H1 (cell line): ENCODE measurements at regions not wholly inside any gene's neighbourhood (a gene's known extent, or its start where the extent isn't known, plus 50 kb on each side); places are given as distances from the start of the nearest gene placed in this dataset.

Experiments used
- CTCF ChIA-PET: fragments of 300-600 bp; sonication (Branson Sonifier 250); formaldehyde crosslinking; loops from one replicate; lab custom pipeline; 2021; ENCODE audit not compliant: partially characterized antibody; lab: Charles Lee
- POLR2A ChIA-PET: fragments of 300-600 bp; sonication (Branson Sonifier 250); formaldehyde crosslinking; loops from one replicate; lab custom pipeline; 2021; ENCODE audit warnings: inconsistent platforms; ENCODE audit not compliant: partially characterized antibody; lab: Charles Lee
- DNase-seq, 2 experiments: peaks; one replicate each; pipeline versions ENCODE4 v3.0.0 to v3.0.0-alpha.2; 2010 to 2022; ENCODE audit warnings: low spot score in 2 of 2, low read depth in 1 of 2, mixed read lengths in 1 of 2
- FAIRE-seq: peaks from 2 replicates; lab custom pipeline; 2011; peaks lifted over from hg19 to GRCh38; lab: Jason Lieb, UNC
- H2AFZ ChIP-seq: 2 replicates; pipeline ENCODE4 v1.8.1; 2012; ENCODE audit warnings: low read length, inconsistent platforms
- H2AK5ac ChIP-seq: 2 replicates; pipeline ENCODE4 v1.6.1; 2013; ENCODE audit warnings: low read depth, low read length
- H2BK120ac ChIP-seq: replicated peaks from 2 replicates; pipeline ENCODE3; 2013; ENCODE audit warnings: low read depth, low read length, inconsistent platforms
- H2BK12ac ChIP-seq: 2 replicates; pipeline ENCODE4 v1.6.1; 2013; ENCODE audit warnings: low read depth, low read length
- H2BK15ac ChIP-seq: 2 replicates; pipeline ENCODE4 v1.6.1; 2013; ENCODE audit warnings: low read length
- H2BK20ac ChIP-seq: 2 replicates; pipeline ENCODE4 v1.6.1; 2013; ENCODE audit warnings: low read length
- H2BK5ac ChIP-seq: 2 replicates; pipeline ENCODE4 v1.6.1; 2013; ENCODE audit warnings: low read depth, low read length
- H3K14ac ChIP-seq: 2 replicates; pipeline ENCODE4 v1.6.1; 2013; ENCODE audit warnings: inconsistent platforms; ENCODE audit not compliant: insufficient read length
- H3K18ac ChIP-seq: 2 replicates; pipeline ENCODE4 v1.6.1; 2013; ENCODE audit warnings: low read length; ENCODE audit errors: extremely low read depth
- H3K23ac ChIP-seq: 2 replicates; pipeline ENCODE4 v1.6.1; 2013; ENCODE audit warnings: inconsistent platforms; ENCODE audit not compliant: insufficient read length
- H3K23me2 ChIP-seq: 2 replicates; pipeline ENCODE4 v1.6.1; 2013; ENCODE audit warnings: low read depth, low read length
- H3K27ac ChIP-seq: 2 replicates; pipeline ENCODE4 v1.6.1; 2011; ENCODE audit warnings: low read depth, low read length, inconsistent platforms
- H3K27me3 ChIP-seq, 4 experiments: replicated peaks in 1 of 4; 1 replicate in 1 of 4; 2 replicates in 3 of 4; pipeline versions ENCODE4 v1.6.1 to v1.8.1; 2011 to 2013; ENCODE audit warnings: low read length in 3 of 4, mild to moderate bottlenecking in 3 of 4, inconsistent platforms in 2 of 4, mixed read lengths in 2 of 4, moderate library complexity in 1 of 4; ENCODE audit not compliant: control insufficient read depth in 3 of 4, insufficient read depth in 3 of 4; ENCODE audit errors: extremely low read depth in 1 of 4
- H3K36me3 ChIP-seq, 4 experiments: 2 replicates each; pipeline versions ENCODE4 v1.6.1 to v1.8.1; 2011 to 2013; ENCODE audit warnings: mild to moderate bottlenecking in 4 of 4, low read length in 3 of 4, moderate library complexity in 2 of 4, control low read depth in 1 of 4, inconsistent platforms in 1 of 4; ENCODE audit not compliant: insufficient read depth in 4 of 4, control insufficient read depth in 2 of 4
- H3K4ac ChIP-seq: replicated peaks from 2 replicates; pipeline ENCODE3; 2013; ENCODE audit warnings: low read length, low read depth, mixed read lengths, inconsistent platforms; ENCODE audit not compliant: insufficient read length
- H3K4me1 ChIP-seq, 4 experiments: replicated peaks in 1 of 4; 1 replicate in 1 of 4; 2 replicates in 3 of 4; pipeline versions ENCODE4 v1.6.1 to v1.8.1; 2011 to 2013; ENCODE audit warnings: low read length in 3 of 4, inconsistent platforms in 2 of 4, mixed read lengths in 1 of 4; ENCODE audit not compliant: insufficient read depth in 4 of 4, control insufficient read depth in 3 of 4
- H3K4me2 ChIP-seq, 2 experiments: 2 replicates each; pipeline versions ENCODE4 v1.6.1 to v1.8.1; 2011 to 2013; ENCODE audit warnings: low read depth in 2 of 2, low read length in 2 of 2, control low read depth in 1 of 2, inconsistent platforms in 1 of 2, mild to moderate bottlenecking in 1 of 2; ENCODE audit not compliant: insufficient read depth in 1 of 2
- H3K4me3 ChIP-seq, 4 experiments: fragments of 200-600, 300-600 bp in 1 of 4; sonication (generic), shearing (Covaris generic), sonication (Bioruptor Twin) in 1 of 4; 2 replicates each; pipeline versions ENCODE4 v1.5.1 to v1.8.1; 2011 to 2016; ENCODE audit warnings: low read length in 4 of 4, low read depth in 3 of 4, control low read depth in 2 of 4, inconsistent platforms in 2 of 4, mild to moderate bottlenecking in 2 of 4, mixed read lengths in 1 of 4, moderate library complexity in 1 of 4; ENCODE audit not compliant: insufficient read depth in 2 of 4; ENCODE audit errors: extremely low read depth in 1 of 4
- H3K56ac ChIP-seq: replicated peaks from 2 replicates; pipeline ENCODE3; 2013; ENCODE audit warnings: low read depth, mild to moderate bottlenecking, mixed read lengths, low read length, inconsistent platforms; ENCODE audit not compliant: insufficient read length
- H3K79me1 ChIP-seq: 2 replicates; pipeline ENCODE4 v1.6.1; 2013; ENCODE audit warnings: low read depth, low read length, control low read depth
- H3K79me2 ChIP-seq, 2 experiments: 2 replicates each; pipeline versions ENCODE4 v1.6.1 to v1.8.1; 2012 to 2013; ENCODE audit warnings: low read length in 2 of 2, mild to moderate bottlenecking in 2 of 2, inconsistent platforms in 1 of 2; ENCODE audit not compliant: insufficient read depth in 2 of 2, control insufficient read depth in 1 of 2
- H3K9ac ChIP-seq, 4 experiments: replicated peaks in 1 of 4; 1 replicate in 1 of 4; 2 replicates in 3 of 4; pipeline versions ENCODE4 v1.6.1 to v1.8.1; 2011 to 2013; ENCODE audit warnings: low read depth in 3 of 4, low read length in 3 of 4, control low read depth in 2 of 4, mild to moderate bottlenecking in 2 of 4, moderate library complexity in 2 of 4, inconsistent platforms in 1 of 4; ENCODE audit errors: extremely low read depth in 1 of 4
- H3K9me3 ChIP-seq, 2 experiments: 2 replicates each; pipeline versions ENCODE4 v1.6.1 to v1.8.1; 2012 to 2013; ENCODE audit warnings: mild to moderate bottlenecking in 2 of 2, moderate library complexity in 2 of 2, control low read depth in 1 of 2, inconsistent platforms in 1 of 2, low read depth in 1 of 2, low read length in 1 of 2, mixed read lengths in 1 of 2; ENCODE audit not compliant: insufficient read depth in 2 of 2
- H4K20me1 ChIP-seq, 2 experiments: replicated peaks in 1 of 2; 2 replicates each; pipeline versions ENCODE3 to v1.8.1; 2011 to 2013; ENCODE audit warnings: inconsistent platforms in 2 of 2, low read length in 2 of 2, mild to moderate bottlenecking in 1 of 2; ENCODE audit not compliant: insufficient read depth in 2 of 2, control insufficient read depth in 1 of 2
- H4K5ac ChIP-seq: 2 replicates; pipeline ENCODE4 v1.6.1; 2013; ENCODE audit warnings: low read length, low read depth, mixed read lengths, inconsistent platforms; ENCODE audit not compliant: insufficient read length
- H4K8ac ChIP-seq: 2 replicates; pipeline ENCODE4 v1.8.0; 2013; ENCODE audit warnings: mild to moderate bottlenecking, moderate library complexity, low read length, inconsistent platforms; ENCODE audit not compliant: insufficient read depth; ENCODE audit errors: extremely low read depth
- H4K91ac ChIP-seq: replicated peaks from 2 replicates; pipeline ENCODE3; 2013; ENCODE audit warnings: low read length, mixed read lengths, inconsistent platforms; ENCODE audit not compliant: insufficient read length
- ASH2L ChIP-seq: fragments of 200-600, 300-600 bp; sonication (generic); IDR thresholded peaks from one replicate; pipeline ENCODE4 v1.7.1; 2017; ENCODE audit warnings: low read length
- CEBPB ChIP-seq: IDR thresholded peaks from 2 replicates; pipeline ENCODE4 v1.6.1; 2012; ENCODE audit warnings: low read depth, low read length
- CHD1 ChIP-seq: IDR thresholded peaks from 2 replicates; pipeline ENCODE4 v1.6.1; 2012; ENCODE audit warnings: low read depth, low read length, improper control_type of control experiment
- EGR1 ChIP-seq: IDR thresholded peaks from 2 replicates; pipeline ENCODE4 v1.6.1; 2011; ENCODE audit warnings: low read depth, low read length, borderline replicate concordance
- EZH2 ChIP-seq: fragments of 200-600 bp; sonication (generic); IDR thresholded peaks from 2 replicates; pipeline ENCODE4 v1.7.1; 2012; ENCODE audit warnings: low read depth, mild to moderate bottlenecking, moderate library complexity, low read length, inconsistent platforms; ENCODE audit not compliant: severe bottlenecking
- KDM1A ChIP-seq: fragments of 200-600, 300-600 bp; sonication (generic); IDR thresholded peaks from 2 replicates; pipeline ENCODE4 v1.7.1; 2016; ENCODE audit warnings: mild to moderate bottlenecking, low read length, borderline replicate concordance
- KDM4A ChIP-seq: IDR thresholded peaks from one replicate; pipeline ENCODE4 v1.7.1; 2012; ENCODE audit warnings: low read depth, mild to moderate bottlenecking, moderate library complexity, low read length, inconsistent platforms; ENCODE audit not compliant: severe bottlenecking
- POLR2A ChIP-seq, 2 experiments: IDR thresholded peaks; 1 replicate in 1 of 2; 2 replicates in 1 of 2; pipeline ENCODE4 v1.6.1; 2011; ENCODE audit warnings: low read depth in 2 of 2, low read length in 2 of 2, mild to moderate bottlenecking in 2 of 2; ENCODE audit errors: control extremely low read depth in 1 of 2
- RBBP5 ChIP-seq: IDR thresholded peaks from 2 replicates; pipeline ENCODE4 v1.7.1; 2012; ENCODE audit warnings: low read depth, mild to moderate bottlenecking, inconsistent platforms, low read length, moderate library complexity, borderline replicate concordance
- SIX5 ChIP-seq: IDR thresholded peaks from 2 replicates; pipeline ENCODE4 v1.6.1; 2011; ENCODE audit warnings: mild to moderate bottlenecking, low read depth, low read length
- SP4 ChIP-seq: IDR thresholded peaks from 2 replicates; pipeline ENCODE4 v1.6.1; 2012; ENCODE audit warnings: low read length, inconsistent platforms
- USF2 ChIP-seq: IDR thresholded peaks from 2 replicates; pipeline ENCODE4 v1.6.1; 2011; ENCODE audit warnings: low read length, improper control_type of control experiment
- WGBS, 2 experiments: shearing (Covaris generic) in 1 of 2; methylation state at CpG; one replicate each; pipeline versions ENCODE4 v1.1.6 to v1.1.7; 2013 to 2015; ENCODE audit warnings: low lambda C conversion rate in 2 of 2, mixed read lengths in 2 of 2, inconsistent platforms in 1 of 2, low coverage in 1 of 2, missing lambda C conversion rate in 1 of 2; ENCODE audit not compliant: insufficient replicate concordance in 2 of 2, insufficient coverage in 1 of 2, insufficient read length in 1 of 2; ENCODE audit errors: extremely low coverage in 1 of 2, missing lambda C conversion rate in 1 of 2; 5-methylcytosine and 5-hydroxymethylcytosine counted together
- TF ChIP-seq, protein P1 (sequence below), 3 experiments: IDR thresholded peaks; 1 replicate in 2 of 3; 2 replicates in 1 of 3; pipeline versions ENCODE4 v1.5.1 to v1.6.1; 2011; ENCODE audit warnings: low read length in 3 of 3, mild to moderate bottlenecking in 3 of 3, inconsistent platforms in 2 of 3, low read depth in 1 of 3, moderate library complexity in 1 of 3; ENCODE audit not compliant: insufficient read depth in 1 of 3; ENCODE audit errors: control extremely low read depth in 1 of 3

DNA sequence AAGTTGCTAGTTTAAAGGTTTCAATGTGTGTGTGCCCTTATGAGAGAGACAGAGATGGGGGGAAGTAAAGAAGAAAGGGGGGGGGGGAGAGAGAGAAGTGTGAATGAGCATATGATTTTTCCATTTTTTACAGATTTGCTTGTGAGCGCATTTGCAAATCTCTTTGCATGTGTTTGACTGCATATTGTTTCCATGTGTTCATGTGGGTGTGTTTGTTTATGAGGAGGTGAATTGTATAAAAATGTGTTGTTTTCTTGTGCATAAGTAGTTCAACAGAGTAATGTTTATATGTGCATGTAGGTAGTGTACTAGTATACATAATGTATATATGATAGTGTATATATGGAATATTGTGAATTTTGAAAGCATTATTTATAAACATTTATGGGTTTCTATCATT, 205.9 kb upstream of the SPAG17 start:
- no peak overlapping the region for H3K27ac ChIP-seq
- no peaks in the 10 kb centered on the region for H3K4me1 ChIP-seq
- no peak overlapping the region for H3K18ac ChIP-seq
- H4K91ac ChIP-seq = no peak overlapping the region
- no peak overlapping the region for H2BK15ac ChIP-seq
- no peak overlapping the region for H3K56ac ChIP-seq
- H2AFZ ChIP-seq = no peak overlapping the region
- H3K4me3 ChIP-seq = no peak overlapping the region
- DNase-seq (no peak), FAIRE-seq (no peak)
- H3K4ac ChIP-seq = no peak overlapping the region
- CTCF ChIA-PET = no interaction called here
- WGBS, 2 experiments = 90% methylated on average over 1 of the region's 1 CpG; no CpG with 5 or more reads in 1 of the 2 experiments
- no peak overlapping the region for H4K8ac ChIP-seq
- no peak overlapping the region for H2BK20ac ChIP-seq
- H3K23me2 ChIP-seq = no peaks in the 10 kb centered on the region
- no peaks in the 10 kb centered on the region for H3K79me1 ChIP-seq
- no peak overlapping the region for H3K14ac ChIP-seq
- no peak overlapping the region for H2AK5ac ChIP-seq
- no peaks in the 10 kb centered on the region for H3K27me3 ChIP-seq
- H4K5ac ChIP-seq = no peak overlapping the region
- no peak overlapping the region for H3K23ac ChIP-seq
- H3K36me3 ChIP-seq = no peaks in the 10 kb centered on the region
- no peaks in the 10 kb centered on the region for H3K79me2 ChIP-seq
- no peak overlapping the region for H2BK120ac ChIP-seq
- POLR2A ChIA-PET = no interaction called here
- H3K9ac ChIP-seq = no peak overlapping the region
- H3K4me2 ChIP-seq = no peak overlapping the region
- H2BK12ac ChIP-seq = no peak overlapping the region
- H2BK5ac ChIP-seq = no peak overlapping the region
- no peaks in the 10 kb centered on the region for H4K20me1 ChIP-seq
- H3K9me3 ChIP-seq = no peaks in the 10 kb centered on the region
- no peak for TF ChIP-seq SP4
- TF ChIP-seq CHD1 = no peak
- TF ChIP-seq EZH2 = no peak
- TF ChIP-seq KDM4A = no peak
- TF ChIP-seq KDM1A = no peak
- TF ChIP-seq RBBP5 = no peak
- no peak for TF ChIP-seq USF2
- no peak for TF ChIP-seq ASH2L
- TF ChIP-seq SIX5 = no peak
- TF ChIP-seq CEBPB = no peak
- no peak for TF ChIP-seq EGR1
- TF ChIP-seq POLR2A (IDR thresholded peaks at IDR 0.05; ENCODE audit: control extremely low read depth in 1 of 2, low read depth in 2 of 2, low read length in 2 of 2) = no peak
- TF ChIP-seq, protein P1, sequence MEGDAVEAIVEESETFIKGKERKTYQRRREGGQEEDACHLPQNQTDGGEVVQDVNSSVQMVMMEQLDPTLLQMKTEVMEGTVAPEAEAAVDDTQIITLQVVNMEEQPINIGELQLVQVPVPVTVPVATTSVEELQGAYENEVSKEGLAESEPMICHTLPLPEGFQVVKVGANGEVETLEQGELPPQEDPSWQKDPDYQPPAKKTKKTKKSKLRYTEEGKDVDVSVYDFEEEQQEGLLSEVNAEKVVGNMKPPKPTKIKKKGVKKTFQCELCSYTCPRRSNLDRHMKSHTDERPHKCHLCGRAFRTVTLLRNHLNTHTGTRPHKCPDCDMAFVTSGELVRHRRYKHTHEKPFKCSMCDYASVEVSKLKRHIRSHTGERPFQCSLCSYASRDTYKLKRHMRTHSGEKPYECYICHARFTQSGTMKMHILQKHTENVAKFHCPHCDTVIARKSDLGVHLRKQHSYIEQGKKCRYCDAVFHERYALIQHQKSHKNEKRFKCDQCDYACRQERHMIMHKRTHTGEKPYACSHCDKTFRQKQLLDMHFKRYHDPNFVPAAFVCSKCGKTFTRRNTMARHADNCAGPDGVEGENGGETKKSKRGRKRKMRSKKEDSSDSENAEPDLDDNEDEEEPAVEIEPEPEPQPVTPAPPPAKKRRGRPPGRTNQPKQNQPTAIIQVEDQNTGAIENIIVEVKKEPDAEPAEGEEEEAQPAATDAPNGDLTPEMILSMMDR (IDR thresholded peaks at IDR 0.05; ENCODE audit: control extremely low read depth in 1 of 3, insufficient read depth in 1 of 3, low read depth in 1 of 3, low read length in 3 of 3) = no peak
